Chondrocyte (in vitro differentiated cells): ENCODE measurements at regions not wholly inside any gene's neighbourhood (a gene's known extent, or its start where the extent isn't known, plus 50 kb on each side); places are given as distances from the start of the nearest gene placed in this dataset.

Source experiments
- DNase-seq: peaks from one replicate; pipeline ENCODE4 v3.0.0; 2021; ENCODE audit warnings: mixed read lengths, low spot score
- H3K27ac Mint-ChIP-seq: one replicate; pipeline ENCODE4 v1.8.0; 2021; ENCODE audit warnings: mild to moderate bottlenecking, moderate library complexity, mixed read lengths; ENCODE audit not compliant: unreplicated experiment
- H3K27me3 Mint-ChIP-seq: 2 replicates; pipeline ENCODE4 v1.8.0; 2021; ENCODE audit warnings: low read depth, mixed read lengths
- H3K36me3 Mint-ChIP-seq: 2 replicates; pipeline ENCODE4 v1.8.0; 2021; ENCODE audit warnings: low read depth, mixed read lengths
- H3K4me1 Mint-ChIP-seq: 2 replicates; pipeline ENCODE4 v1.8.0; 2021; ENCODE audit warnings: low read depth, mild to moderate bottlenecking, mixed read lengths
- H3K4me3 Mint-ChIP-seq: one replicate; pipeline ENCODE4 v1.8.0; 2021; ENCODE audit warnings: mild to moderate bottlenecking, moderate library complexity, mixed read lengths; ENCODE audit not compliant: unreplicated experiment
- H3K9me3 Mint-ChIP-seq: 2 replicates; pipeline ENCODE4 v1.8.0; 2021; ENCODE audit warnings: low read depth, mixed read lengths
- CTCF ChIP-seq: fragments of 200-600 bp; sonication (generic); IDR thresholded peaks from 2 replicates; pipeline ENCODE4 v1.5.0; 2021; ENCODE audit warnings: antibody characterized with exemption, mild to moderate bottlenecking, moderate library complexity

- H3K4me3 Mint-ChIP-seq, result no peak overlapping the region
- no peak overlapping the region for H3K27ac Mint-ChIP-seq
- H3K4me1 Mint-ChIP-seq, result peaks cover 20% of the 10 kb centered on the region
- no peaks in the 10 kb centered on the region for H3K9me3 Mint-ChIP-seq
- DNase-seq, result no peak
- H3K36me3 Mint-ChIP-seq, result no peaks in the 10 kb centered on the region
- H3K27me3 Mint-ChIP-seq, result peaks cover 3% of the 10 kb centered on the region
- no peak for TF ChIP-seq CTCF
Observed at GRCh38 chr4:146058531-146058930, 117.0 kb upstream of the LSM6 start.

GRCh38 chr4:146054676-146055075 lies 116.1 kb upstream of the ZNF827 start:
- no peaks in the 10 kb centered on the region for H3K9me3 Mint-ChIP-seq
- H3K36me3 Mint-ChIP-seq, result no peaks in the 10 kb centered on the region
- H3K4me1 Mint-ChIP-seq, result peaks cover 39% of the 10 kb centered on the region
- no peaks in the 10 kb centered on the region for H3K27me3 Mint-ChIP-seq
- no peak overlapping the region for H3K4me3 Mint-ChIP-seq
- no peak for DNase-seq
- H3K27ac Mint-ChIP-seq, result no peak overlapping the region
- no peak for TF ChIP-seq CTCF

- Mint-ChIP-seq H3K27ac (no peak overlapping the region), H3K36me3 (no peaks in the 10 kb centered on the region), H3K27me3 (no peaks in the 10 kb centered on the region), H3K9me3 (no peaks in the 10 kb centered on the region), H3K4me1 (peaks cover 39% of the 10 kb centered on the region), H3K4me3 (no peak overlapping the region)
- TF ChIP-seq CTCF, result no peak
- no peak for DNase-seq
Observed at GRCh38 chr4:146053891-146054290, 115.3 kb upstream of the ZNF827 start.

- H3K36me3 Mint-ChIP-seq, result no peaks in the 10 kb centered on the region
- H3K4me1 Mint-ChIP-seq, result peaks cover 39% of the 10 kb centered on the region
- no peak for TF ChIP-seq CTCF
- no peaks in the 10 kb centered on the region for H3K27me3 Mint-ChIP-seq
- peaks cover 6% of the 10 kb centered on the region for H3K9me3 Mint-ChIP-seq
- peak overlapping the region; percentile 13 for H3K4me3 Mint-ChIP-seq
- H3K27ac Mint-ChIP-seq, result peak overlapping the region; percentile 87
- DNase-seq, result no peak
Observed at GRCh38 chr4:146051728-146052391, 113.2 kb upstream of the ZNF827 start.

GRCh38 chr4:146051223-146051622 lies 112.6 kb upstream of the ZNF827 start:
- Mint-ChIP-seq H3K36me3 (no peaks in the 10 kb centered on the region), H3K4me1 (peaks cover 39% of the 10 kb centered on the region), H3K27ac (peak overlapping the region; percentile 87), H3K27me3 (no peaks in the 10 kb centered on the region), H3K4me3 (no peak overlapping the region), H3K9me3 (peaks cover 6% of the 10 kb centered on the region)
- DNase-seq, result no peak
- TF ChIP-seq CTCF, result no peak
